DND-41 (cell line): ENCODE measurements at regions not wholly inside any gene's neighbourhood (a gene's known extent, or its start where the extent isn't known, plus 50 kb on each side); places are given as distances from the start of the nearest gene placed in this dataset.
A peak's percentile ranks its signal among the peaks of the same experiment; 100 is the strongest.

Experiments used
- ATAC-seq: fragments of 200-7000 bp; cut with Tn5 transposase; 3 replicates; pipeline ENCODE4 v1.9.1; 2021; ENCODE audit warnings: low read depth; ENCODE audit not compliant: insufficient read depth
- DNase-seq: peaks from one replicate; pipeline ENCODE4 v3.0.0-alpha.2; 2020
- H2AFZ ChIP-seq: 2 replicates; pipeline ENCODE4 v1.6.0; 2012; ENCODE audit warnings: low read depth, low read length
- H3K27ac ChIP-seq: 2 replicates; pipeline ENCODE4 v1.5.1; 2012; ENCODE audit warnings: low read length, inconsistent platforms
- H3K27me3 ChIP-seq: fragments of 200-600 bp; sonication (generic); 2 replicates; pipeline ENCODE4 v1.6.0; 2012; ENCODE audit warnings: low read length, mild to moderate bottlenecking, inconsistent platforms; ENCODE audit not compliant: insufficient read depth, poor library complexity
- H3K36me3 ChIP-seq: 2 replicates; pipeline ENCODE4 v1.5.1; 2012; ENCODE audit warnings: low read length, inconsistent platforms; ENCODE audit not compliant: insufficient read depth
- H3K4me1 ChIP-seq: 2 replicates; pipeline ENCODE4 v1.5.1; 2012; ENCODE audit warnings: mild to moderate bottlenecking, low read length; ENCODE audit not compliant: insufficient read depth
- H3K4me2 ChIP-seq: 2 replicates; pipeline ENCODE4 v1.6.0; 2012; ENCODE audit warnings: mild to moderate bottlenecking, moderate library complexity, low read length, inconsistent platforms; ENCODE audit not compliant: insufficient read depth
- H3K4me3 ChIP-seq, 2 experiments: fragments of 200-600 bp in 1 of 2; shearing (Covaris generic) in 1 of 2; 2 replicates each; pipeline ENCODE4 v1.5.1; 2012 to 2016; ENCODE audit warnings: inconsistent platforms in 2 of 2, low read length in 2 of 2, mild to moderate bottlenecking in 2 of 2, low read depth in 1 of 2, moderate library complexity in 1 of 2
- H3K79me2 ChIP-seq: 2 replicates; pipeline ENCODE4 v1.6.0; 2012; ENCODE audit warnings: low read length, inconsistent platforms; ENCODE audit not compliant: insufficient read depth
- H3K9ac ChIP-seq: 2 replicates; pipeline ENCODE4 v1.6.0; 2012; ENCODE audit warnings: low read depth, mild to moderate bottlenecking, inconsistent platforms, low read length, moderate library complexity
- H3K9me3 ChIP-seq: 2 replicates; pipeline ENCODE4 v1.5.1; 2012; ENCODE audit warnings: low read length, moderate library complexity, mild to moderate bottlenecking, inconsistent platforms; ENCODE audit not compliant: insufficient read depth, severe bottlenecking
- H4K20me1 ChIP-seq: 2 replicates; pipeline ENCODE4 v1.6.0; 2012; ENCODE audit warnings: low read length; ENCODE audit not compliant: insufficient read depth
- EZH2 ChIP-seq: IDR thresholded peaks from 3 replicates; pipeline ENCODE4 v1.6.1; 2012; ENCODE audit warnings: borderline replicate concordance, low read depth, mild to moderate bottlenecking, moderate library complexity, low read length, inconsistent platforms; ENCODE audit not compliant: severe bottlenecking
- TF ChIP-seq, protein P1 (sequence below): IDR thresholded peaks from 2 replicates; pipeline ENCODE4 v1.5.1; 2012; ENCODE audit warnings: borderline replicate concordance, low read length, moderate library complexity, mild to moderate bottlenecking; ENCODE audit not compliant: poor library complexity, severe bottlenecking; ENCODE audit errors: extremely low read depth

DNA sequence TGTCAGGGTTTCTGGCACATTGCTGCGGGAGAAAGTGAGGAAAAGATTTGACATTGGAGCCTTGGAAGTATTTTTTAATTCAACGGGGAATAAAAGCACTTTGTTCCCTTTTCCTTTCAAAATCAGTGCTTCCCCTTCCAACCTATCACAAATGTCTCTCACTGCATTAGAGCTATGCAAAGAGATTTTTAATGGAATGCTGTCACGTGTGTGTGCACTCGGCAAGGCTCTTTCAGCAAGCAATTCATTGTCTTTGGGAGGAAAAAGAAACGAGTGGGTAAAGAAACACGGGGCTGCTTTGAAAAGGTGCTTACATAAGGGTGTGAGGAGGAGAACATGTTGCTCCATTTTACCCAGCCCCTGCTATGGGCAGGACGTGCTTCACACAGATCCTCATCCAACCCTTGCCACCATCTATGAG, 490.4 kb upstream of the PROK2 start:
- H3K4me3 ChIP-seq: no peak overlapping the region
- ATAC-seq: no peak

DNA sequence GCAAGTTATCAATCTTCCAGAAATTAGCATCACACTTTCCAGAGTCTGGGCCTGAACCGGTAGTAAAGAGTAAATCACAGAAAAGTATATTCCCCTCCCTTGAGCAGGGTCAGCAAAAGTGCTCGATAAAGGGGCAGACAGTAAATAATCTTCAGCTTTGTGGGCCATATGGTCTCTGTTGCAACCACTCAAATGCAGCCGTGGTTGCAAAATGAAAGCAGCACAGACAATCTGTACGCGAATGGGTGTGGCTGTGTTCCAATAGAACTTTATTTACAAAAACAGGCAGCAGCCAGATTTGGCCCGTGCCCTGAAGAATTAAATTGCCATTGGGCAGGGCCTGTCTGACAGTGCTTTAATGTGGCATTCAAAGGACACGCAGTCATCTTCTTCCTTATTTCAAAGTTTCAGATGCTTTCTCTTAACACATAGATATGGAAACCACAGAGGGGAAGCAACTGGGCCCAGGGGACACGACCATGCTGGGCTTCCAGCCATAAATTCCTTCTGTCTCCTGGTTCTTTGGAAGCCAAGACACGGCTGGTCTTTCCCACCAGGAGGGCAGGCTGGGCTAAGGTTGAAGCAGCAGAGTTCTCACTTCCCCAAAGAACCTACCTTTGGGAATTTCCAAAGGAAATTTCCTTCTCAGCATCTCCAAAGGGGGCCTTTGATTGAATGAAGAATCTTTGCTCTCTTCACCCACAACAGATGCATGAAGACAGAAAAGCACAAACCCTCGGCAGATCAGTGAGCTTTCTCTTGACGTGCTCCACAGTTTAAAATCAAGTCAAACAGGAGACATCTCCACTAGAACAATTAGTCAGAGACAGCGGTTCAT, 489.8 kb upstream of the PROK2 start:
- Histone ChIP-seq H4K20me1 (no peaks in the 10 kb centered on the region), H3K79me2 (no peaks in the 10 kb centered on the region), H3K4me2 (no peak overlapping the region), H2AFZ (no peak overlapping the region), H3K4me3 (no peak overlapping the region), H3K4me1 (no peaks in the 10 kb centered on the region), H3K36me3 (no peaks in the 10 kb centered on the region), H3K9me3 (no peaks in the 10 kb centered on the region), H3K27ac (no peak overlapping the region), H3K27me3 (no peaks in the 10 kb centered on the region), H3K9ac (no peak overlapping the region)
- DNase-seq (peak; percentile 9), ATAC-seq (peak; percentile 35; the same call in 1 of the 3 replicates)
- TF ChIP-seq, protein P1, sequence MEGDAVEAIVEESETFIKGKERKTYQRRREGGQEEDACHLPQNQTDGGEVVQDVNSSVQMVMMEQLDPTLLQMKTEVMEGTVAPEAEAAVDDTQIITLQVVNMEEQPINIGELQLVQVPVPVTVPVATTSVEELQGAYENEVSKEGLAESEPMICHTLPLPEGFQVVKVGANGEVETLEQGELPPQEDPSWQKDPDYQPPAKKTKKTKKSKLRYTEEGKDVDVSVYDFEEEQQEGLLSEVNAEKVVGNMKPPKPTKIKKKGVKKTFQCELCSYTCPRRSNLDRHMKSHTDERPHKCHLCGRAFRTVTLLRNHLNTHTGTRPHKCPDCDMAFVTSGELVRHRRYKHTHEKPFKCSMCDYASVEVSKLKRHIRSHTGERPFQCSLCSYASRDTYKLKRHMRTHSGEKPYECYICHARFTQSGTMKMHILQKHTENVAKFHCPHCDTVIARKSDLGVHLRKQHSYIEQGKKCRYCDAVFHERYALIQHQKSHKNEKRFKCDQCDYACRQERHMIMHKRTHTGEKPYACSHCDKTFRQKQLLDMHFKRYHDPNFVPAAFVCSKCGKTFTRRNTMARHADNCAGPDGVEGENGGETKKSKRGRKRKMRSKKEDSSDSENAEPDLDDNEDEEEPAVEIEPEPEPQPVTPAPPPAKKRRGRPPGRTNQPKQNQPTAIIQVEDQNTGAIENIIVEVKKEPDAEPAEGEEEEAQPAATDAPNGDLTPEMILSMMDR: no peak
- TF ChIP-seq EZH2: no peak

More for the DNA sequence above, 490.4 kb upstream of the PROK2 start:
- Histone ChIP-seq H3K79me2 (no peaks in the 10 kb centered on the region), H3K27me3 (no peaks in the 10 kb centered on the region), H3K4me1 (no peaks in the 10 kb centered on the region), H3K9me3 (no peaks in the 10 kb centered on the region), H3K4me2 (no peak overlapping the region), H3K27ac (no peak overlapping the region), H4K20me1 (no peaks in the 10 kb centered on the region), H3K9ac (no peak overlapping the region), H2AFZ (no peak overlapping the region), H3K36me3 (no peaks in the 10 kb centered on the region)
- no peak for TF ChIP-seq EZH2
- TF ChIP-seq, protein P1: no peak
- no peak for DNase-seq

DNA sequence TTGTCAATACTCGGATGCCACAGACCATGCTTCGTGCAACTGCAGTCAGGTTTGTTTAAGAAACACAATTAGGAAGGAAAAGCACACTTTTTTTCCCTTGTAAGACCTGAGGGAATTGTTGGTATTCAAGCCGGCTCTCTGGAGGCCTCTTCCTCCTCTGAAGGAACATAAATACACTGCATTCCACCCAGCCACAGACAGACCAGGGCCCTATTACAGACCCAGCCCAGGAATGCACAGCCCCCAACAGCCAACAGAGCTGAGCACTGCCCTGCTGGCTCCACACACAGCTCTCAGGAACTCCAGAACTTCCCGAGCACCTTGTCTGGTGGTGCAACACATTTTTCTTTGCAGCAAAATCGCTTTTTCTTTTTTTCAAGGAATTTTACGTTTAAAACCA, 488.7 kb upstream of the PROK2 start:
- Histone ChIP-seq H3K4me3 (no peak overlapping the region), H3K27me3 (no peaks in the 10 kb centered on the region), H4K20me1 (no peaks in the 10 kb centered on the region), H3K9ac (no peak overlapping the region), H3K4me2 (no peak overlapping the region), H3K9me3 (no peaks in the 10 kb centered on the region), H3K36me3 (no peaks in the 10 kb centered on the region), H2AFZ (no peak overlapping the region), H3K27ac (no peak overlapping the region), H3K79me2 (no peaks in the 10 kb centered on the region), H3K4me1 (no peaks in the 10 kb centered on the region)
- DNase-seq (no peak), ATAC-seq (no peak)
- TF ChIP-seq, protein P1: no peak
- no peak for TF ChIP-seq EZH2
